HG03571 (cell line): ENCODE measurements at regions not wholly inside any gene's neighbourhood (a gene's known extent, or its start where the extent isn't known, plus 50 kb on each side); places are given as distances from the start of the nearest gene placed in this dataset.

Experiments
- ATAC-seq: cut with Tn5 transposase; IDR thresholded peaks from one replicate; pipeline ENCODE4 v1.9.1; 2021; ENCODE audit not compliant: unreplicated experiment

DNA sequence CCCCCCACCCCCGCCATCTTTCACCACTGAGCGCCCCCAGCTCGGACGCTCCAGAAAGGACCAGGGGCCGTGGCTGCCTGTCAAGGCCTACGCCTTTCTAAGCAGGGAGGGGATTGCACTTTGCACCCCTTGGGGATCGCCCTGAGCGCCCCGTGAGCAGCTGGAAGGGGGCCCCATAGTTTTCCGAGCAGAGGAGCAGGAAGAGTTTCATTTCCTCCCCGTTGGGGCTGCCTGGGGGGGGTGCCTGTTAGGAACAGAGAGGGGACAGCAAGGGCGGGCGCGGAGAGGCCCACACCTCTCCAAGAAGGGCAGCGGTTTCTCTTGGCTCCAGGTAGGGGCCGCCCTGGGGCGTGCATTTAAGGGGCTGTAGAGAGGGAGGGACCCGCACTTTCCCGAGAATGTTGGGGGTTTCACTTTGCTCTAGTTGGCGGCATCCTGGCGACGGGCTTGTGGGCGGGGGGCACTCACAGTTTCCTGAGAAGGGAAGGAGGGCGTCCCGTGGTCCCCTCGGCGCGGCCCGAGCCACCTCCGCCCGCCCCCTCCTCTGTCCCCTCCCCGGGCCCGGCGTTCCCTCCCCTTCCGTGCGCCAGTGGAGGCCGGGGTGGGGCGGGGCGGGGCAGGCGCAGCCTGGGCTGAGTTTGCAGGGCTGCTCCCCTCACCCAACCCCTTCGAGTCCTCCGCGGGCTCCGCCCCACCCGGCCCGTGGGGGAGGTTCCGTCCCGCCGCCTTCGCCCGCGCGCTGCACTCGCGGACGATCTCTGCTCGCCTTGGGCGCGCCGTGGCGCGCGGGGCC is 82.3 kb upstream of the CD99 start:
- peak; percentile 92 for ATAC-seq

DNA sequence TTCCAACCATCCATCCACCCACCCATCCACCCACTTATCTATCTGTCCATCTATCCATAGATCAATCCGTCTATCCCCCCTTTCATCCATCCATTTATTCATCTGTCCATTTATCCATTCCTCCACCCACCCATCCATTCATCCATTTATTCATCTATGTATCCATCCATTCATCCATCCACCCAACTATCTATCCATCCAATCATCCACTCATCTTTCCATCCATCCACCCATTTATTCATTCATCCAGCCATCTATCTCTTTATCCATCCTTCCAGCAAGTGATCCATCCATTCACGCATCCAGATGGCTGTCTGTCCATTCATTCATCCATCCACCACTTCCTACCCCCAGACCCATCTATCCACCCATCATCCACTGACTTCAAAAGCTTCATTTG is 84.0 kb upstream of the CD99 start:
- ATAC-seq, result no peak

DNA sequence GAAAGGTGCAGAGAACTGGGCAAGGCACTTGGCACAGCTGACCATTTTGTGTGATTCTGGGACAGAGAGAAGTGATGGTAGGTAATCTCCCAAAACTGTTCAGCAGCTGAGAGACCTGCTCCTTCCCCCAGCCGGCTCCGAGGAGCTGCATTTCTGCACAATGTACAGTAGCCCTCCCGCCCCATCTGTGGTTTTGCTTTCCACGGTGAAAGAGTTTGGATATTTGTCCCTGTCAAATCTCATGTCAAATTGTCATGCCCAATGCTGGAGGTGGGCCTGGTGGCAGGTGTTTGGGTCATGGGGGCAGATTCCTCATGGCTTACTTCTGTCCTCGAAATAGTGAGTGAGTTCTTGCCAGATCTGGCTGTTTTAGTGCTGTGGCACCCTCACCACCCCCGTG is 90.5 kb upstream of the CD99 start:
- no peak for ATAC-seq

DNA sequence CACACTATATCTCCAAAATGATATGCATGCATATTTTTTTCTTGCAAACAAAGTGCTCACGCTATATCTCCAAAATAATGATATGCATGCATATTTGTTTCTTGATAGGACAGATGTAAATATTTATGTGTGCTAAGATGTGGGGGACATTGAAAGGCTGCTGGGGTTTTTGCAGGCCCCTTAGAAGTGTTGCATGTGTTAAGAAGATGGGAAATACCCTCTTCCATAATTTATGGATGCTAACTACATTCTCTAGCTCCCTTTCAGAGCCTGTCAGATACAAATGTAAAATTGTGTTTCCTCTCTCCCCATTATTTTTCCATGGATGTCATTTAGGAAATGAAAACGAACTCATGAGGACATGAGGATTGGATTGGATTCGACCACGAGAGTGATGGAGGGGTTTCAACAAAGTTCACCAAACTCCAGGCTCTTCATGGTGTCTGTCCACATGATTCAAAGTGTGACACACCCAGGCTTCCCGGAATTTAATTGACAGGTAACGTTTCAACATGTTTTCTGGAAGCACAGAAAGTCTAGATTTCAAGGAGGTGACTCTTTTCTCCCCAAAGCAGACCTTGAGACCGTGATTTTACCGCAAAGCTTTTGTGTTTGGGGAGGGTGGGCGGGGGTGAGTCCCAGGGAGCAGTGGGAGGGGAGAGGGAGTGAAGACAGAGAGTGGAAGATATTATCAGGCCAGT is 94.4 kb upstream of the CD99 start:
- ATAC-seq, result no peak

GRCh38 chrX:2596045-2596444 is 95.0 kb upstream of the CD99 start:
- no peak for ATAC-seq

GRCh38 chrX:2595258-2595657 is 94.5 kb upstream of the DHRSX start:
- ATAC-seq, result no peak

GRCh38 chrX:2594491-2594890 is 93.7 kb upstream of the DHRSX start:
- no peak for ATAC-seq

DNA sequence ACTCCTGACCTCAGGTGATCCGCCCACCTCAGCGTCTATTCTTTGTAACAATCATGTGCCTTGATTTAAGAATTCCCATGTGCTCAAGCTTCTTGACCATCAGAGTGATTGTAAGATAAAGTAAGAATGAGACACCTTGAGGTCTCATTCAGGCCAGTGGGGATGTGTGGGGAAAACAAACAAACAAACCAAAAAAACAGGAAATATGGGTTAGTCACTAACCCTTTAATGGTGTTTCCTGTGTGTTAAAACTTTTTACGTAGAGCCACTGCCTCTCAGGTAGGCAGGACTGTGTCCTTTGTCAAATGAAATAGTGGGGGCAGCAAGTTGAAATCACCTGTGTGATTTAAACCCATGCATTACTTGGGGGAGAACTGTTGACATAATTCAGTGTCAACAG is 91.5 kb upstream of the DHRSX start:
- ATAC-seq, result no peak

DNA sequence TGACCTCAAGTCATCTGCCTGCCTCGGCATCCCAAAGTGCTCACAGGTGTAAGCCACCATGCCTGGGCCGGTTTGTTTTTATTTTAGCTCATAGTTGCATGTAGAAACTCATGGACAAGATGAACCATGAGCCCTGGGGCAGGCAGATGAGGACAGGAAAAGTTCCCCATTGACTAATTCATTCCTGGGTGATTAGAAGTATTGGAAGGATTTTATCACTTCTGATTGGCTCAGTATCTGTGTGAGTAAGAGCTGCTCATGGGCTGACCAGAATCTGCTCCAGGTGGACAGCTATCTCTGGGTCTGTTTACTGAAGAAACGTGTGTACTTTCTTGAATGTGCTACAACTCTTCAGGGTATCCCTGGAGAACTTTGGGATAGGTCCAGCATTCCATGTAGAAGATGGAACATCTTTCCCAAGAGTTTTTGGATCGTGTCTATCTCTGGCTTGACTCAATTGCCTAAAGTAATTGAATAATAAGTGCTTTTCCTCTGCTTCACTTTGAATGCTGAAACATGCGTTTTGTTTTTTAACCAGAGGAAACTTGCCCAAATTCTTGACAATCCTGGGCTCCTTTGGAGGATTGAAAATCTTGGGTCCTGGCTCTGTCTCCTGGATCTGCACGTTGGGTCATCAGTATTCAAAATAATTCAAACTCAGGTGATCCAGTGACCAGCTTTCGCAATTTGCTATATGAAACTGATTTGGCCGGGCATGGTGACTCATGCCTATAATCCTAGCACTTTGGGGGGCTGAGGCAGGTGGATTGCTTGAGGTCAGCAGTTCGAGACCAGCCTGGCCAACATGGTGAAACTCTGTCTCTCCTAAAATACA is 88.6 kb upstream of the DHRSX start:
- ATAC-seq, result no peak

- no peak for ATAC-seq
These were observed 87.3 kb upstream of the DHRSX start for GRCh38 chrX:2588049-2588448.

- no peak for ATAC-seq
These were observed 86.4 kb upstream of the DHRSX start for GRCh38 chrX:2587146-2587545.

- ATAC-seq, result no peak
These were observed 84.3 kb upstream of the DHRSX start for GRCh38 chrX:2585158-2585470.

DNA sequence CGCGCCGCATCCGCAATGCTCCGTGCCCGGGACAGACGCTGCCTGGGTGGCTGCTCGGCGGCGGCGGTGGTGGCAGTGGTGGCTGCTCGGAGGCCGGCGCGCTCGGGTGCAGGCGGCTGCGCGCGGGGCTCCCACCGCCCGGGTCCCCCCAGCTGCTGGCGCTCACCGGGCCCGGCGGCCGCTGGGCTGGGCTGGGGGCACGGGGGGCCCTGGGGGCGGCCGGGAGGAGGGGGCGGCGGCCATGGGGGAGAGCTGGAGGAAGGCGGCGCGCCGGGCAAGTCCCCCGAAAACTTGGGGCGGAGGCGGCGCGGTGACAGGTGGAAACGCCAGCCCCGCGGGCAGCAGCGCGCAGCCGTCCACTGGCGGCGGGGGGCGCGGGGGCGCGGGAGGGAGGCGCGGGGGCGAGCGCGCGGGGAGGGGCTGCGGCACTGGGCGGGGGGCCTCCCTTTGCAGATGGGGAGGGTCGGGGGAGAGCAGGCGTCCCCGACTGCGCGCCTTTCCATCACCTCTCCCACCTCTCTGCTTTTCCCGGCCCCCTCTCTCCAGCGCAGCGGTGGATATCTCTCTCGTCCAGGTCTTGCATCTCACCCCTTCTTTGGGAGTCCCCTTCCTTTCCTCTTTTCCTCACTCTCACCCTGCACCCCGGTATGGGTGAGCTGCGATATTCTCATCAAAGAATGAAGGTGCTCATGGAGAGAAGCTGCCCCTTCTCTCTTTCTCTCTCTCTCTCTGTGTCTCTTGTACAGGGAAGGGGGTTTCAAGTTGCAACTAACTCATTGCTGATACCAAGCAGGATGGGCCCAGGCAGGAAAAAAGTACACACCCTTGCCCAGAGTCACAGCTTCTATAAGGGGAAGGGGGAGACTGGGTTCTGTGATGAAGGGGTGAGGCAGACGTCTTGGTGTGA is 83.7 kb upstream of the DHRSX start:
- ATAC-seq, result no peak

DNA sequence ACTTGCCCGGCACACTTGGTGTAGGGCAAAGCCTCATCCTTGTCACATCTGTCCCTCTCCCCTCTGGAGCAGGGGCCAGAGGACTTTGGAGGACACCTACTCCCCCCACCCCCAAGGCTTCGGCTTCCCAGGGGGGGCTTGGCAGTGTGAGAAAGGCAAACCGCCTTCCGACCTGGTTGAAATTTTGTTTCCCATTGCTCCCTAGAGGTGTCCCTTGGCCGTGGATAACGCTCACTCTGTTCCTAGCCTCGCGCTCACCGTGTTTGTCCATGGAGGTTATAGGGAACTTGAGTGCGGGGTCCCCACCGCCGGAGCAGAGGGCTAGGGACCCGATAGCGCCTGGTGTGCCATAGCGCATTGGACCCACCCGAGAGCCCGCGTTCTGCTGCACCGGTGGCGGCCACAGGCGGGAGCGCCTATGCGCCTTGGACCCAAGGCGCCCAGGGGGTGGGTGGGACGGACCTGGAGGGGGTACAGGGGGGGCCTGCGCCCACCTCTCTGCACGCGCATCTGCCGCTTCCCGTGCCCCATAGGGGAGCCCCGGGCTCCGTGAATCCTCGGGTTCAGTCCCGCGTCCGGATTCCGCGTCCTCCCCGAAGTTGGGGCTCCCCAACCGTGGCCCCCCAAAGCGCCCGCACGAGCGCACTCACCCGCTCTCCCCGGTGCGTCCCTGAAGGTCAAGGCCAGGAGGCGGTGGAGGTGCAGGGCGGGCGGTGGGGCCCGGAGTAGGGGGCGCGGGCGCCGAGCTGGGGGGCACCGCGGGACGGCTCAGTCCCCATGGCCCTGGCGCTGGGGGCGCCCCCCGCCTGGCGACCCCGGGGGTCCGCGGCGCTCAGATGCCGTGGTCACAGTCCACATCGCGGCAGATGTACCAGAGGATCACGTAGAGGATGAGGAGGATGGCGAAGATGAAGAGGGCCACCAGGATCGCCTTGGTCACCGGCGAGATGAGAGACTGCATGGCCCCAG is 82.7 kb upstream of the DHRSX start:
- ATAC-seq, result no peak

DNA sequence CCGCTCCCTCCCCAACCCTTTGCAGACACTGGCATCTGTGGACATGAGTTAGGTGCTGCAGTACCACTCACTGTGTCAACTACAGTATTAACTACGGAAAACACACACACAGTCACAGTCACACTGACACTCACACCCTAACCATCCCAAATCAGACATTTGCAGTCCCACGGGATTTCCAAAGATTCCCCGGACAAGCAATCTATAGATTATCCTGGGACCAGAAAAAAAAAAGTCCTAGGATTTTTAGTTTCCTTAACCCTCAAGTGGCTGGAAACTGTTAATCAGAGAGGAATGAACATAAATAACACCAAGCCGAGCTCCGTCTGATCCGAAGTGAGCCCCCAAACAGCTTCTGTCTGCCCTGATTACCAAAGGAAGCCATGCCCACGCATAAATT is 81.9 kb upstream of the DHRSX start:
- no peak for ATAC-seq

DNA sequence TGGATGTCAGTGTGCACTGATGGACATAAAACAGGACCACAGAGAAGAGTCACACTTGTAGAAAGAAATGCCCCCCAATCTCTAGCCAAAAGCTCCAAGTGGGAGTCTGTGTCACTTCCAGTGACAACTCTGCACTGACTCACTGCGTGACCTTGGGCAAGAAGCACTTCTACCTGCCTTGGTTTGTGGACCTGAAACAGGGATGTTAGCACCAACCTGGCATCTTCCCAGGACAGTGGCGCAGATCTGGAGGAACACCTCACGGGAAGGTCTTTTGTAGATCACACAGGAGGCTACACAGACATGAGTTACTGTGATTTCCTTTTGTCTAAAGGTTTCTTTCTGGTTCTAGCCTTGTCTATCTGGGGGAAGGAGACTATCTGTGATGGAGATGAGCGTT is 80.5 kb upstream of the DHRSX start:
- ATAC-seq, result no peak

- ATAC-seq, result no peak
These were observed 78.1 kb upstream of the DHRSX start for GRCh38 chrX:2578864-2579263.

- no peak for ATAC-seq
These were observed 77.2 kb upstream of the DHRSX start for GRCh38 chrX:2577844-2578466.

- no peak for ATAC-seq
These were observed 76.0 kb upstream of the DHRSX start for GRCh38 chrX:2576793-2577192.
